Smooth muscle cell (in vitro differentiated cells): ENCODE measurements at regions not wholly inside any gene's neighbourhood (a gene's known extent, or its start where the extent isn't known, plus 50 kb on each side); places are given as distances from the start of the nearest gene placed in this dataset.

Source experiments
- DNase-seq: peaks from one replicate; lab custom pipeline; 2025; ENCODE audit not compliant: unreplicated experiment; lab: John Stamatoyannopoulos, UW
- H2AFZ ChIP-seq: fragments of 200-600 bp; sonication (generic); 2 replicates; pipeline ENCODE4 v1.6.0; 2016; ENCODE audit warnings: antibody characterized with exemption, low read depth, mild to moderate bottlenecking
- H3F3A ChIP-seq: fragments of 200-600 bp; sonication (generic); 2 replicates; pipeline ENCODE4 v1.6.0; 2017; ENCODE audit warnings: antibody characterized with exemption, low read depth
- H3K27ac ChIP-seq: fragments of 200-600 bp; sonication (generic); 2 replicates; pipeline ENCODE4 v1.5.1; 2016; ENCODE audit warnings: low read depth, mild to moderate bottlenecking
- H3K27me3 ChIP-seq: fragments of 200-600 bp; sonication (generic); 2 replicates; pipeline ENCODE4 v1.6.1; 2016; ENCODE audit warnings: low read depth, mild to moderate bottlenecking
- H3K36me3 ChIP-seq: fragments of 200-600 bp; sonication (generic); 2 replicates; pipeline ENCODE4 v1.5.1; 2016; ENCODE audit warnings: low read depth
- H3K4me1 ChIP-seq: fragments of 200-600 bp; sonication (generic); 2 replicates; pipeline ENCODE4 v1.5.1; 2016; ENCODE audit warnings: low read depth
- H3K4me2 ChIP-seq: fragments of 200-600 bp; sonication (generic); 2 replicates; pipeline ENCODE4 v1.6.0; 2016; ENCODE audit warnings: mild to moderate bottlenecking
- H3K4me3 ChIP-seq: fragments of 200-600 bp; sonication (generic); 2 replicates; pipeline ENCODE4 v1.5.1; 2016; ENCODE audit warnings: mild to moderate bottlenecking
- H3K79me2 ChIP-seq: fragments of 200-600 bp; sonication (generic); 2 replicates; pipeline ENCODE4 v1.6.0; 2016; ENCODE audit warnings: low read depth, mild to moderate bottlenecking
- H3K9ac ChIP-seq: fragments of 200-600 bp; sonication (generic); 2 replicates; pipeline ENCODE4 v1.6.0; 2016; ENCODE audit warnings: low read depth
- H3K9me3 ChIP-seq: fragments of 200-600 bp; sonication (generic); replicated peaks from 2 replicates; pipeline ENCODE4 v1.5.1; 2016; ENCODE audit warnings: low read depth
- H4K20me1 ChIP-seq: fragments of 200-600 bp; sonication (generic); 2 replicates; pipeline ENCODE4 v1.6.0; 2016; ENCODE audit warnings: low read depth
- CTCF ChIP-seq: fragments of 200-600 bp; sonication (generic); IDR thresholded peaks from 2 replicates; pipeline ENCODE4 v1.5.1; 2017; ENCODE audit warnings: borderline replicate concordance, mild to moderate bottlenecking, antibody characterized with exemption; ENCODE audit not compliant: insufficient read depth, poor library complexity, severe bottlenecking
- WGBS: methylation state at CpG from one replicate; pipeline ENCODE4 v1.1.7; 2016; ENCODE audit warnings: low lambda C conversion rate; 5-methylcytosine and 5-hydroxymethylcytosine counted together

GRCh38 chr9:71592400-71592799 is 175.9 kb downstream of the CEMIP2 start:
- 57% methylated on average over 2 of the region's 2 CpGs for whole genome bisulfite sequencing
- Histone ChIP-seq H3K27me3 (no peaks in the 10 kb centered on the region), H3K36me3 (no peaks in the 10 kb centered on the region), H3K9ac (no peak overlapping the region), H4K20me1 (no peaks in the 10 kb centered on the region), H2AFZ (no peak overlapping the region), H3K27ac (no peak overlapping the region), H3K4me1 (no peaks in the 10 kb centered on the region), H3K79me2 (no peaks in the 10 kb centered on the region), H3F3A (no peaks in the 10 kb centered on the region), H3K4me3 (no peak overlapping the region), H3K9me3 (no peaks in the 10 kb centered on the region), H3K4me2 (no peak overlapping the region)
- no peak for TF ChIP-seq CTCF
- no peak for DNase-seq

GRCh38 chr9:71590362-71590761 is 178.0 kb downstream of the CEMIP2 start:
- Histone ChIP-seq H3K4me2 (no peak overlapping the region), H3K9me3 (no peaks in the 10 kb centered on the region), H3K9ac (no peak overlapping the region), H3K27ac (no peak overlapping the region), H3K27me3 (no peaks in the 10 kb centered on the region), H3K79me2 (no peaks in the 10 kb centered on the region), H3F3A (no peaks in the 10 kb centered on the region), H3K36me3 (no peaks in the 10 kb centered on the region), H3K4me1 (no peaks in the 10 kb centered on the region), H2AFZ (no peak overlapping the region), H4K20me1 (no peaks in the 10 kb centered on the region), H3K4me3 (no peak overlapping the region)
- TF ChIP-seq CTCF = no peak
- no peak for DNase-seq
- 38% methylated on average over 3 of the region's 3 CpGs for WGBS

GRCh38 chr9:71589612-71590011 is 178.7 kb downstream of the CEMIP2 start:
- TF ChIP-seq CTCF = no peak
- Histone ChIP-seq H3K4me2 (no peak overlapping the region), H3K27ac (no peak overlapping the region), H3K36me3 (no peaks in the 10 kb centered on the region), H3K9me3 (no peaks in the 10 kb centered on the region), H2AFZ (no peak overlapping the region), H3K4me1 (no peaks in the 10 kb centered on the region), H3K4me3 (no peak overlapping the region), H3K79me2 (no peaks in the 10 kb centered on the region), H3F3A (no peaks in the 10 kb centered on the region), H3K27me3 (no peaks in the 10 kb centered on the region), H4K20me1 (no peaks in the 10 kb centered on the region), H3K9ac (no peak overlapping the region)
- WGBS = 94% methylated on average over 6 of the region's 6 CpGs
- no peak for DNase-seq

GRCh38 chr9:71587576-71588362 is 180.5 kb downstream of the CEMIP2 start:
- no peak for TF ChIP-seq CTCF
- H4K20me1 ChIP-seq = no peaks in the 10 kb centered on the region
- no peaks in the 10 kb centered on the region for H3K4me1 ChIP-seq
- no peaks in the 10 kb centered on the region for H3F3A ChIP-seq
- no peak overlapping the region for H2AFZ ChIP-seq
- H3K27ac ChIP-seq = peak overlapping the region; percentile 58
- H3K9me3 ChIP-seq = no peaks in the 10 kb centered on the region
- H3K4me2 ChIP-seq = no peak overlapping the region
- no peaks in the 10 kb centered on the region for H3K36me3 ChIP-seq
- no peak for DNase-seq
- no peaks in the 10 kb centered on the region for H3K79me2 ChIP-seq
- no peaks in the 10 kb centered on the region for H3K27me3 ChIP-seq
- no peak overlapping the region for H3K4me3 ChIP-seq
- no peak overlapping the region for H3K9ac ChIP-seq
- 76% methylated on average over 5 of the region's 5 CpGs for WGBS
